AG04449 (cell line): ENCODE measurements at regions not wholly inside any gene's neighbourhood (a gene's known extent, or its start where the extent isn't known, plus 50 kb on each side); places are given as distances from the start of the nearest gene placed in this dataset.

ENCODE experiments used
- CTCF ChIA-PET: fragments of 350-600 bp; formaldehyde crosslinking; extraction: SDS; loops from one replicate; lab custom pipeline; 2021; ENCODE audit warnings: antibody characterized with exemption; lab: Yijun Ruan, JAX
- POLR2A ChIA-PET: fragments of 400-600, 350-600 bp; formaldehyde crosslinking; extraction: SDS; loops from one replicate; lab custom pipeline; 2020; ENCODE audit warnings: antibody characterized with exemption, inconsistent platforms; lab: Yijun Ruan, JAX
- DNase-seq: peaks from one replicate; pipeline ENCODE4 v3.0.0-alpha.2; 2010; ENCODE audit warnings: low read depth, low spot score
- H3K4me3 ChIP-seq: 2 replicates; pipeline ENCODE4 v1.5.1; 2011; ENCODE audit warnings: low read depth, mild to moderate bottlenecking, control low read depth, low read length
- TF ChIP-seq, protein P1 (sequence below): IDR thresholded peaks from one replicate; pipeline ENCODE4 v1.5.1; 2011; ENCODE audit warnings: mild to moderate bottlenecking, moderate library complexity, low read length, control low read depth, inconsistent platforms; ENCODE audit not compliant: insufficient read depth; ENCODE audit errors: missing control alignments

DNA sequence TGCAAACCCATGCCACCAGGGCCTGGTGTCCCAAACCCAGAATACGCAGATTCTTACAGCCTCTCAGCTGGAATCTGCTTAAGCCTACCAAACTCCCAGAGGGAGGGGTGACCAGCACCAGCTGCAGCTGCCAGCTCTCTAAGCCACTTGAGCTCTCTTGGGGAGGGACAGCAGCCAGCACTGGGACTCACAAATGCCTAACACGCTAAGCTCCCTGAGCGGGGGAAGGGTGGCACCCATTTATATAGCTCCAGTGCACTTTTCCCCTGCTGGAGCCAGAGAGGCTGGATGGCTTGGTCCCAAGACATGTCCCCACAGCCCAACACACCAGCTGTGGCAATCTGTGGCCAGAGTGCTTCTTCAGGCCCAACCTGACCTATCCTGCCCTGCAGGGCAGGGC is 326.8 kb upstream of the NRG3 start:
- ChIA-PET CTCF (no interaction called here), POLR2A (no interaction called here)
- no peak for DNase-seq
- TF ChIP-seq, protein P1, sequence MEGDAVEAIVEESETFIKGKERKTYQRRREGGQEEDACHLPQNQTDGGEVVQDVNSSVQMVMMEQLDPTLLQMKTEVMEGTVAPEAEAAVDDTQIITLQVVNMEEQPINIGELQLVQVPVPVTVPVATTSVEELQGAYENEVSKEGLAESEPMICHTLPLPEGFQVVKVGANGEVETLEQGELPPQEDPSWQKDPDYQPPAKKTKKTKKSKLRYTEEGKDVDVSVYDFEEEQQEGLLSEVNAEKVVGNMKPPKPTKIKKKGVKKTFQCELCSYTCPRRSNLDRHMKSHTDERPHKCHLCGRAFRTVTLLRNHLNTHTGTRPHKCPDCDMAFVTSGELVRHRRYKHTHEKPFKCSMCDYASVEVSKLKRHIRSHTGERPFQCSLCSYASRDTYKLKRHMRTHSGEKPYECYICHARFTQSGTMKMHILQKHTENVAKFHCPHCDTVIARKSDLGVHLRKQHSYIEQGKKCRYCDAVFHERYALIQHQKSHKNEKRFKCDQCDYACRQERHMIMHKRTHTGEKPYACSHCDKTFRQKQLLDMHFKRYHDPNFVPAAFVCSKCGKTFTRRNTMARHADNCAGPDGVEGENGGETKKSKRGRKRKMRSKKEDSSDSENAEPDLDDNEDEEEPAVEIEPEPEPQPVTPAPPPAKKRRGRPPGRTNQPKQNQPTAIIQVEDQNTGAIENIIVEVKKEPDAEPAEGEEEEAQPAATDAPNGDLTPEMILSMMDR: no peak
- no peak overlapping the region for H3K4me3 ChIP-seq

- no peak overlapping the region for H3K4me3 ChIP-seq
- no peak for DNase-seq
- POLR2A ChIA-PET: no interaction called here
- CTCF ChIA-PET: no interaction called here
- TF ChIP-seq, protein P1: no peak
Measured at GRCh38 chr10:81564143-81564542, 310.9 kb upstream of the NRG3 start.

- no peak overlapping the region for H3K4me3 ChIP-seq
- ChIA-PET POLR2A (no interaction called here), CTCF (no interaction called here)
- TF ChIP-seq, protein P1: no peak
- DNase-seq: no peak
Measured at GRCh38 chr10:81569488-81569887, 305.5 kb upstream of the NRG3 start.

GRCh38 chr10:81570349-81570748 is 304.6 kb upstream of the NRG3 start:
- CTCF ChIA-PET: no interaction called here
- TF ChIP-seq, protein P1: no peak
- POLR2A ChIA-PET: no interaction called here
- H3K4me3 ChIP-seq: no peak overlapping the region
- no peak for DNase-seq

GRCh38 chr10:81570878-81571794 is 303.9 kb upstream of the NRG3 start:
- no peak overlapping the region for H3K4me3 ChIP-seq
- CTCF ChIA-PET: no interaction called here
- POLR2A ChIA-PET: no interaction called here
- TF ChIP-seq, protein P1: no peak
- DNase-seq: no peak

GRCh38 chr10:81575036-81575435 is 300.0 kb upstream of the NRG3 start:
- no peak overlapping the region for H3K4me3 ChIP-seq
- CTCF ChIA-PET: no interaction called here

More at GRCh38 chr10:81575036-81575435, 300.0 kb upstream of the NRG3 start:
- DNase-seq: no peak
- POLR2A ChIA-PET: no interaction called here
- TF ChIP-seq, protein P1: no peak
